ENCODE measurements at regions not wholly inside any gene's neighbourhood (a gene's known extent, or its start where the extent isn't known, plus 50 kb on each side); places are given as distances from the start of the nearest gene placed in this dataset.
A peak's percentile ranks its signal among the peaks of the same experiment; 100 is the strongest.

DNA sequence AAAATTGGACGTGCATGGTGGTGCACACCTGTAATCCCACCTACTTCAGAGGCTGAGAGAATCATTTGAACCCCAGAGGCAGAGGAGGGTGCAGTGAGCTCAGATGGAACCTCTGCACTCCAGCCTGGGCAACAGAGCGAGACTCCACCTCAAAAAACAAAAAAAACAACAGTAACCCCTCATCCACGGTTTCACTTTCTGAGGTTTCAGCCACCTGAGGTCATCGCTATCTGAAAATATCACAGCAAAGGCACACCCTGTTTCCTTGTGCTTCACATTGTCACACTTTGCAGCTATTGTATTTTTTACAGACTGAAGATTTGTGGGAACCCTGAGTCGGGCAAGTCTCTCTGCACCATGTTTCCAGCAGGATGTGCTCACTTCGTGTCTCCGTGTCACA, 54.1 kb upstream of the FOXQ1 start:
- DNase-seq: no peak

DNA sequence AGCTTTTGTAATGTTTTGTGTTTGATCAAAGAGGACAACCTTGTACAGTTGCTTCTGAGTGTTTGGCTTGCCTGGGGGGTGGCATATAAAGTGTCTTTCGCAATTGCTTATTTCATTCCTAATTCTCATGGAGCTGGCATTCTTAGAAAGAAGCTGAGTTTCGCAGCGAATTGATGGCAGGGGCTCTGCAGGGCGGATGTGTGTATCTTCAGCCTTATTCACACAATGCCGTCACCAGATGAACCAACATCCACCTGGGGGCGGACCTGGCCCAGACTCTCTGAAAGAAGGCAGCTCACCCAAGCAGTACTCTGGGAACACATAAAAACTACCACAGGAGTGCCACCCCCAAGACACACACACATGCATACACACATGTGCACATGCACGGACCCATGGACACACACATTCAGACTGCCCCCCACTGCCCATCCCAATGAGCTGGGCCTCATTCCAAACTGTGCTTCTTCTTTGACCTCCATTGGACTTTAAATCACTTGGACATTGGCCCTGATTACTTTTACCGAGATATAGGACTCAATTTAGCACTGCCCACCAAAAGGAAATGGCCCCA, 55.4 kb upstream of the FOXQ1 start:
- DNase-seq: no peak

DNA sequence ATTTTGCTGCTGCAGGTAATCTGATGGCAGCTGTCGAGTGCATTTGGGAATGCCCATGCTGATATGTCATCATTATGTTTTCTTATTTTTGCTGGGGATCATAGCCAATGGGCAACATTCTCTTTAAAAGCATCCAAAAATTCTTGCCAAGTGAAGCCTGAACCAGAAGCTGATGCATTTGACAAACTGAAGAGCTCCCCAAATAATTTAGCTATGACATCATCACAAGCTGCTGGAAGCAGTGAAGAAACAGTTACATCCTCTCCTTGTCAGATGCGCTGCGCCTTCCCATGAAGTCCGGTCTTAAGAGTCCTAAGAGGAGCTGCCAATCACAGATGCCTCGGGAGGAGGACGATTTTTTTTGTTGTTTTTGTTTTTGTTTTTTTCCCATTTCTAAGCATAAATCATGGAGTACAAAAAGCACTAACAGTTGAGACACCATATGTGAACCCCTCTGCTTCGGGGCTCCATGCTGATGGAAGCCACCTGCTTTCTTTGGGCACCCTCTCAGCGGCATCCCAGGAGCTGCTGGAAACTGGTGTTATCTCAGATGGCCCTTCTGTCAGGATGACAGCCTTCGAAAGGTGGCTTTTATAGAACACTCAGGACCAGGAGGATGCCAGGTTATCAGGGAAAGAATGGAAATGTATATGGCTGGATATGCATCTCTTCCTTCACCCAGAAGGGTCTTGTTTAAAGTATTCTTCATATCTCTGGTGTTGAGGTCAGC, 56.1 kb upstream of the FOXQ1 start:
- peak; percentile 20 for DNase-seq

DNA sequence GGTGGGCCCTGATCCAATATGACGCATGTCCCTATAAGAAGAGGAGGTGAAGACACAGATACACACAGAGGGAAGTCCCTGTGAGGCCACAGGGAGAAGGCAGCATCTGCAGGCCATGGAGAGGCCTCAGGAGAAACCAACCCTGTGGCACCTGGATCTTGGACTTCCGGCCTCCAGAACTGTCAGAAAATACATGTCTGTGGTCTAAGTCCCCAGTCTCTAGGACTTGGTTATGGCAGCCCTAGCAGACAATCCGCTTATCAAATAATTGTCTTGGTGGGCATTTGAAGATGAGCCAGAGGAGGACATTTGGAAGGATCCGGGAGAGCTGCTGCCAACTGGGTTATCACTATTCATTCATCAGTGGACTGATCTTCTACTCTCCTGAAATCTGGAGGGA, 57.6 kb upstream of the FOXQ1 start:
- DNase-seq: no peak

DNA sequence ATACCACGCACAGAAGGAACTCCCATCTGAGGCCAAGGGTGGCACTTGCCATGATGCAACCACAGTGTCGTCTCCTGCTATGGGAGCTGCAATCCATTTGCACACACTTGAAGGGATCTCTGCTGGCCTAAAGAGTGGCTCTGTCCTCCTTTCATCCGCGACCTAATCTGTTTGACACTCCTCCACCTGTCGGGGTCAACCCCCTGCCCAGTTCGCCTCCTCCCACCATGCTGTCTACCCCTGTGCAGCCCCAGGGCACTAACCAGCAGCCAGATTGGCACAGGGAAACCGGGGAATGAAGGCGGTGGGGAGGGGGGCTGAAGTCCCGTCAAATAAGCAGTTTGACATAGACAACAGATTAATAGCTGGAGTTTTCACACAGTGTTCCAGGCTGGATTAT, 58.1 kb upstream of the FOXQ1 start:
- no peak for DNase-seq

DNA sequence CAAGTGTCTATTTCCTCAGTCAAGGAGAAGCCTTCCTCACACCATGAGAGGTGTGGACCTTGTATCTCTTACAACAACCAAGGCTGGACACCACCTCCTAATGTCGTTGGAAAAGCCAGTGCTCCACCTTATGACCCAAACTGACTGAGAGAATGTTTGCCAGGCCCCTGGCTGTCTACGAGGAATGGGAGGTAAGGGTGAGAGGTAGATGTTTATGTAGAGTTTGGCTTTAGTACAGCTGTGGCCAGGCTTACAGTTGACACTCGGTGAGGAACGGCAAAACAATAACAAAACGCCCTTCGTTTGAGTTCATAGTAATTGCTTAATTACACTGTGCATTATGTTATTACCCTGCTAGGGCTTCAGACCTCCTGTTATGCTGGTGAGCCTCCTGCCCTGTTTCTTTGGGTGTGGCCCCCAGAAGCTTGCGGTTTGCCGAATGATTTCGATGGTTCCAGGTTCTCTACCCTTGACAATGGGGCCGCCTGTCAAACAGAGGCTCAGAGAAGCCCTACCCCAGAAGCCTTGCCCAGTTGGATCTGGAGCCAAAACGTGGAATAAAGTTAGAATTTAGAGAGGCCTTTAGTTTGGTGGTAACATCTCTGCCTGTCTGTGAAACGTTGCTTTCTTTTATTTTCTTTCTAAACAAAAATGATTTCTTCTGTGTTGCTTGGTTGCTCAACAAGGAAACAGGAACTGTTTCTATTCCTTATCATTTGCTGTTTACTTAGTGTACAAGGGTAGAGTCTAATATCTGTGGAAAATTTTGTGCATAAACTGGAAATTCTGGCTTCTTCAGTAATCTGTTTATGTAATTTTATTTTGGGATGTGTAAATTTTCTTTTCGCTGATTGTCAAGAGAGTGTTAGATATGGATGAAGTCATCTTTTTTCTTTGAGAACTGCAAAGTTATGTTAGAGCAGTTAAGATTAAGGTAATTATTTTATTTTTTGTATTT, 60.4 kb upstream of the FOXQ1 start:
- DNase-seq: no peak

DNA sequence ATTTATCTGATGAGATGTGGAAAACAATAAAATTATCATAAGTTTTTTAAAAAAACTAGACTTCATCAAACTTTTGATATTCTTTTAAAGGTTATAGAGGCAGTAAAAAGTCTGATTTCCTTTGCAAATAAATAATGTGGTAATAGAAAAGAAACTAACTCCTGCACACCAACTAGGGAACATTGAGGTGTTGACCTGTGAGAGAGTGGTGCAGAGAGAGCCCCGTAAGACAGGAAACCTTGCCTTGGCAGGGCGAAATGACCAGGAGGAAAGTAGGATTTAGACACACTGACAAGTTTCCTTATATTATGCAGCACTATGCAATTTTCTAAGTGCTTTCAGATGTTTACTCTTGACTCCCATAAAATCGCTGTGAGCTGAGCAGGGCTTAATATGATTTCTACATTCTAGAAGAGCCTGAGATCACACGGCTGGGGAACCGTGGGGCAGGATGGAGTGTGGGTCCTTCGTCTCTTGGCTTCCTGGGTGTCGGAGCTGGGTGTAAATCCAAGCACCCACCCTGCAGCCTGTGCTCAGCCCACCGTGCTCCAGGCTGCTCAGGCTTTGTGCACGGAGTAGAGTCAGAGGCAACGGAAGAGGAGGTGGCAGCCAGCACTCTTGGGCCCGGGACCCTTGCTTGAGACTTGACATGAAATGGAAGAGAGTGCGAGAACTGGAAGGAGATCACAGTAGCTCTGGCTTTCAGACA, 61.3 kb upstream of the FOXQ1 start:
- no peak for DNase-seq

- no peak for DNase-seq
These were observed 64.0 kb upstream of the FOXQ1 start for GRCh38 chr6:1247894-1248293.

DNA sequence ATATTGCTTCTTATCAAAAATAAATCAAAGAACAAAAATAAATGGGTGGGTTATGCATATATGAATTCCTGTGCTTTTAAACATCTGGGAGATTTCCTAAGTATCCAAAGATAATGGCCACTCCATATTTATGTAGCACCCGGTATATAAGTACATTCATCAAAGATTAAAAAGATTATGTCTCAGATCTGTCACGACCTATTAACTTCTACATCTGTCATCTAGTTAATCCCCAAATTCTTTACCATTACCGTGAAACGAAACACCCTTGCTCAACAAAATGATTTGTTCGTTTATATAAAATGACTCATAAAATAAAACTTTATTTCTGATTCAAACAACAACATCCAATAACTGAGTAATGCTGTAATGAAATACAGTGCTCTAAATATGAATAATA, 64.8 kb upstream of the FOXQ1 start:
- DNase-seq: no peak

DNA sequence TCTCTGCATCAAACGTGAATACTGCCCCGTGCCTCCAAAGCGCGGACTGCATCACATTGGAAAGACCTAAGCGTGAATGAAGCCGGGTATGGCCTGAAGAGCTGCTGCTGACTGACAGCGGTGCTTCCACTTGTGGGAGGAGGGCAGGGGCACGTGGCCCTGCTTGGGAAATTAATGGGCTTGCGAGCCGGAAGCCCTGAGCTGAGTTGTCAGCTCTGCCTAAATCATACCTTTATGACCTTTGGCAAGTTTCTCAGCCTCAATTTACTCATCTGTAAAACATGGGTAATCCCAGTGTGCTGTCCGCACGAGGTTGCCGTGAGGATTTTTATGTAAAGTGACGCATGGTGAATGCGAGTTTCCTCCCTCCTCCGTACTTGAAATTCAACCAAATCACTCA, 67.0 kb upstream of the FOXQ1 start:
- DNase-seq: no peak

DNA sequence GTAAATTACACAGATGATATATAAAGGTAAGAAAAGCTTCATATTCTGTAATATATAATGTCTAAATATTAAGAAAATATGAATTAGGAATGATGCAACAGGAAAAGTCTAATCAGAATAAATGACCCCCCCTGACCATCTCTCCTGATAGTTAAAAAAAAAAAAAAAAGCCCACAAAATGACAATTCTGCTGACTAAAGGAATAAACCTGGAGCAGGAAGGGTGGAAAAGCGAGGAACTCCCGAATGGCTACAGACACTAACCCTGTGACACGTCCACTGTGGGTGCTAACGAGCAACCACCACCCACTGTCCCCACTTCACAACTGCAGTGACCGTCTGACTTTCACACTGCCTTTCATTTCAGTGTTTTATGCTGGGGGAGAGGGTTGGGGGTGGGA, 67.6 kb upstream of the FOXQ1 start:
- DNase-seq: no peak

DNA sequence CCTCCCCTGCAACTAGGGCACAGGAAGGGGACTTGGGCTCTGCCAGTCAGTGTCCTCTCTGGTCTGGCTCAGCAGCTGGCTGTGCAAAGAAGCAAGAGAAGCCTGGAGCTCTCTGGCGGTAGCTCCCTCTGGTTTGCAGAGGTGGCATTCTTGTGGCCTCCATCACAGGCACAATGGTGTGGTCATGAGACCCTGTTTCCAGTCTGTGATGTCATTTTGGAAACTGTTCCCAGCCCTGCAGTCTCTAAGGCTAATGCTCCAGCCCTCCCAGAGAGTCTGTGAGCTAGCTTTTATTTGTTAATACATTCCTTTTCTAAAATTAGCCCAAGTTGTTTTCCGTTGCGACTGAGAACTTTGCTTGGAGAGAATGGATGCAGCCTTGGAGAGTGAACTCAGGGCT, 69.5 kb upstream of the FOXQ1 start:
- peak; percentile 64 for DNase-seq

- DNase-seq: no peak
These were observed 69.9 kb upstream of the FOXQ1 start for GRCh38 chr6:1242021-1242420.

DNA sequence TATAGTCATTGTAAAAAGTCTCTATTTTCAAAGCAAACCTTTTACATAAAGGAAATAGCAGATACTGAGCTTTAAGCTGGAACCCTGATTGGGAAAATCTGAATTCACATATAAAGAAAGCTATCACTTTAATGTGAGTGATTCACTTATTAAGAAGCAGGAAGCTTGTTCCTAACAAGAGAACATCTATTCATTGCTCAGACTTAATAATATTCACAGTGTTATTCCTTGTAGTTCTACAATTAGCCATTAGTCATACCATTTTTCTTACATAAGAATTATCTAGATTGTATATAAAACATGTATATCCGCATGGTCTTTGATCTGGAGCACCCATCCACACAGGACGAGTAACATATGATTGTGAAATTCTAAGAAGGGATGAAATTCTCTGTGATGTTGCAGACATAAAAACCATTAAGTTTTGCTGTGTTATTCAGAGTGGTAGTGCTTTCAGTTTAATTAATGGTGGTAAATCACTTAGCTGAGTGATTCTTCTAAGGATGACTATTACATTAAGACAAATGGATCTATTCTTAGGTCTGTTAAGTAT, 71.1 kb upstream of the FOXQ1 start:
- peak; percentile 3 for DNase-seq

GRCh38 chr6:1239805-1240204, 72.1 kb upstream of the FOXQ1 start:
- DNase-seq: no peak

GRCh38 chr6:1238040-1238439, 73.9 kb upstream of the FOXQ1 start:
- no peak for DNase-seq

DNA sequence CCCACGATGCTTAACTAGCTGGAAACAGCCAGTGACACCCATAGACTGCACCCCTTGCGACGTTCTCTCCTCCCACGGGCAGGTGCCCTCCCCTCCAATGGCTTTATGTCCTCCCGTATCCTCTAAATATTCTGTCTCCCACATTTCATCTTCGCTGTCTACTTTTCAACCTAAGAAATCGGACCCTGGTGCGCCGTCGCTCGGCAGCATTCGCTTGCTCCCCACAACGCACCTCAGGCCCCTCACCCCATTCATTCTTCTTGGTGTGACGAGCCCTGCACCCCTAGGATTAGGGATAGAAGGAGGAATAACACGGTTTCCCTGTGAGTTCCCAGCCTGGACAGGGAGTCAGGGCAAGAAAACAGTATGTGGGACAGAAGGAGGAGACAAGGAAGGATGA, 74.3 kb upstream of the FOXQ1 start:
- no peak for DNase-seq

DNA sequence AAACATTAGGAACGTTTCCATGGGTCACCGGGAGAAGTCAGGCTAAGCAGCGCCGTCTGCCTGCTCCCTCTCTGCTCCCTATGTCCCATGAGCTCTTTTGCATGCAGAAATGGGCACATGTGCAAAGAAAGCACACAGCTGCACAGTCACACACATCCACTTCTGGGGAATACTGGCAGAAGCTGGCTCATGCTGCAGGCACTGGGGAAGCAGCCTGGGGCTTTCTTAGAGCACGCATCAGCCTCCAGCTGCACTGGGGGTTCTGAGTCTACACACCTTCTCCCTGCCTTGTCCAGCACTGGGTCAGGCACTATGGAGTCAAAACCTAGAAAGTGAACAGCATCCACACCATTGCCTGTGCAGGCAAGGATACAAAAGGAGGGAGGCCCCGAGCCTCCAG, 76.1 kb upstream of the FOXQ1 start:
- DNase-seq: no peak

DNA sequence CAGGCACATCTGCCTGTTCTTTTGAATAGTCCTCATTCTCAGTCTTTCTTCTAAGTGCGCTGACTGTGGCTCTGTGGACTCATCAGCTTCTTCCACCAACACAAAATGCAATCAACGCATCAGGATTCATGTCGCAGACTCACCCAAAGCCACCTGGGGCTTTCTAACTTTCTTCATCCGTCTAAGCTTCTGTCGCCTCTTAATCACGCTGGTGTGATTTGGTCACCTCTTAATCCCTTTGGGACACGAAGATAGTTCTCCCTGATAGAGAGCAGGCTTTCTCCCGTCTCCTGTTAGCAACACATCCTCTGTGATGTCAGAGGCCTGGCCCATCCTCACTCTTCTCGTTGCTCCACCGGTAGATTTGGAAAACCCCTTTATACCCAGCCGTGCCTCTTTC, 78.0 kb upstream of the FOXQ1 start:
- DNase-seq: no peak

DNA sequence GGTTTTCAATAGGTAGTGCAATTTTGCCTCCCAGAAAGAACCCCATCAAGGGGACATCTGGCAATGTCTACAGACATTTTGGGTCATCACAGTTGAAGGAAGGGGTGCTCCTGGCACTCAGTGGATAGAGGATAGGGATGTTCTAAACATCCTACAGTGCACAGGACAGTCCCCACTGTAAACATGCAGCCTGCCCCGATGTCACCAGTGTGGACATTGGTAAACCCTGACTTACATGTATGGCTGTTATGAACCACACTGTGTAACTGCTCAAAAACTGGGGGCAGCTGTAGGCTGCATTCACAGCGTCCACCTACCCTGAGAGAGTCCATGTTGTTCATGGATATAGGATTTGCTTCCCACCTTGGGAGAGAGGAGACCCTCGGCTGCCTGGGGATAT, 79.3 kb upstream of the FOXQ1 start:
- DNase-seq: no peak

DNA sequence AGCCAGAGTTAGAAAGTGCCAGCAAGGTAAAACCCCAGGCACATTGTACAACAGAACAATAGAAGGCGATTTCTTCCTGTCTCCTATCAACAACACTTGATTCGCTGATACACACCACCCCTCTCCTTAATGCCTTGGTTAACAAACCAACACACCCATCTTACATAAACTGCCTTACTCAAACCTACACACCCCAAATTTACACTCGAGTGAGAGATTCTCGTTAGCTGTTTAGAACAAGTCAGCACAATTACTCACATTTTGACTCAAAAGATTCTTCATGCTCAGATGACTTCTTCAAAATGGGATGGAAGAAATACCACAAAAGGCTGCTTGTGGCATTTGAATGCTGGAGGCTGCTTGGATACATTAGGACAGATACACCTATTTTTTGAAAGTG, 80.0 kb upstream of the FOXQ1 start:
- no peak for DNase-seq

DNA sequence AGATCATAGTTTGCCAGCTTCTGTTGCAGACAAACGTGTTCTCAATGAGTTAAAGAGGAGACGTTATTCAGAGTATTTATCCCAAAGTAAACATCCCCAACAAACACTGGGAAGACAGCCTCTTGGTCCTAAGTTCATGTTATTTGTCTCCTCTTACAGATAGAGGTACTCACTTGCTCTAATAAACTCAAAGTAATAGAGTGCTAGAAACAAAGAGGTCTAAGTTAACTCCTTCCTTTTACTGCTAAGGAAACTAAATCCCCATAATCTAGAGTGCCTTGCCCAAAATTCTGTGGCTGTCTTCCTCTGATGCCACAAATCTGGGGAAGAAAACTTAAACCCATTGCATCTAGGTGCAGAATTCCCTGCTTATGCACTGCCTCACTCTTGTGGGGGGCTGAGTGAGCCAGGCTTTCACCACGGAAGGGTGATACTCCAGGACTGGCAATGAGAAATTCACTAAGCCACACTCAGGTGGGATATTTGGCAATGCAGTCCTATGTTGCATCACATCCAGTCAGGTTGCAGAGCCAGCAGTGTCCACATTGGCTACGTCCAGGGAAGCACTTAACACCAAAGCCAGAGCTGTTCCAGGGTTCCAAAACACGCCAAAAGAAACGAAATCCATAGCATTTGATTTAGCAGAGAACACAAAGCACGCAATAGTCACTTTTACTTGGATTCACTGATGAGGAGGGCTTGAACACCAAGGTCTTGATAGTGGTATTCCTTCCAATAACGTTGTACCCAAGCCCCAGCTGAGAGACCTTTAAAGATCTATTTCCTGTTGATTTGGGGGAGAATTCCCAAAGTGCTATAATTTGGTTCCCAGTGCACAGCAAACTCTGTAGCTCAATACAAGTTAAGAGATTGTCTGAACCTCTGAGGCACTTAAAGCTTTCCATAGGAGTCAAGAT, 81.0 kb upstream of the FOXQ1 start:
- DNase-seq: no peak

Measured in fibroblast of skin of scalp (primary cell).